ENCODE measurements at regions not wholly inside any gene's neighbourhood (a gene's known extent, or its start where the extent isn't known, plus 50 kb on each side); places are given as distances from the start of the nearest gene placed in this dataset.
"Not testable (repeated sequence)": the region's sequence is repeated elsewhere in the genome, so short reads cannot be mapped to it uniquely, and the experiment has no call there.

GRCh38 chr6:92270365-92270764, 1149.0 kb downstream of the EPHA7 start:
- ChIA-PET POLR2A (no interaction called here), CTCF (no interaction called here)
- no peak overlapping the region for H3K27ac ChIP-seq (ENCODE audit: insufficient read depth in 1 of 2, low read depth in 1 of 2, low read length in 2 of 2, poor library complexity in 1 of 2, severe bottlenecking in 2 of 2)
- no peaks in the 10 kb centered on the region for H3K27me3 ChIP-seq (replicated peaks in 2 of 5; ENCODE audit: control insufficient read depth in 4 of 5, insufficient read depth in 5 of 5, low read length in 4 of 5)
- no peaks in the 10 kb centered on the region for H3K4me1 ChIP-seq (ENCODE audit: control extremely low read depth in 1 of 4, control insufficient read depth in 4 of 4, insufficient read depth in 4 of 4, low read length in 3 of 4)
- no peaks in the 10 kb centered on the region for H3K9me3 ChIP-seq (ENCODE audit: control extremely low read depth in 1 of 5, control insufficient read depth in 4 of 5, insufficient read depth in 2 of 5, low read depth in 1 of 5, low read length in 4 of 5)
- no peaks in the 10 kb centered on the region for H3K36me3 ChIP-seq (ENCODE audit: control insufficient read depth in 4 of 4, insufficient read depth in 4 of 4, low read length in 3 of 4)
- H3K4me3 ChIP-seq (ENCODE audit: control insufficient read depth in 1 of 7, extremely low read depth in 1 of 7, insufficient read depth in 4 of 7, low read depth in 2 of 7, low read length in 6 of 7) = no peak overlapping the region
- no peak for DNase-seq
- WGBS (ENCODE audit: insufficient coverage) = 100% methylated on average over 5 of the region's 6 CpGs

- Histone ChIP-seq H3K27me3 (replicated peaks in 2 of 5; ENCODE audit: control insufficient read depth in 4 of 5, insufficient read depth in 5 of 5, low read length in 4 of 5) (no peaks in the 10 kb centered on the region), H3K4me1 (ENCODE audit: control extremely low read depth in 1 of 4, control insufficient read depth in 4 of 4, insufficient read depth in 4 of 4, low read length in 3 of 4) (no peaks in the 10 kb centered on the region), H3K27ac (ENCODE audit: insufficient read depth in 1 of 2, low read depth in 1 of 2, low read length in 2 of 2, poor library complexity in 1 of 2, severe bottlenecking in 2 of 2) (no peak overlapping the region), H3K9me3 (ENCODE audit: control extremely low read depth in 1 of 5, control insufficient read depth in 4 of 5, insufficient read depth in 2 of 5, low read depth in 1 of 5, low read length in 4 of 5) (no peaks in the 10 kb centered on the region), H3K4me3 (ENCODE audit: control insufficient read depth in 1 of 7, extremely low read depth in 1 of 7, insufficient read depth in 4 of 7, low read depth in 2 of 7, low read length in 6 of 7) (no peak overlapping the region), H3K36me3 (ENCODE audit: control insufficient read depth in 4 of 4, insufficient read depth in 4 of 4, low read length in 3 of 4) (no peaks in the 10 kb centered on the region)
- ChIA-PET POLR2A (no interaction called here), CTCF (no interaction called here)
- no CpG with 5 or more reads among the region's 1 CpG for WGBS (ENCODE audit: insufficient coverage)
- DNase-seq = no peak
Measured at GRCh38 chr6:92267335-92267734, 1152.0 kb downstream of the EPHA7 start.

- Histone ChIP-seq H3K27ac (ENCODE audit: insufficient read depth in 1 of 2, low read depth in 1 of 2, low read length in 2 of 2, poor library complexity in 1 of 2, severe bottlenecking in 2 of 2) (no peak overlapping the region), H3K9me3 (ENCODE audit: control extremely low read depth in 1 of 5, control insufficient read depth in 4 of 5, insufficient read depth in 2 of 5, low read depth in 1 of 5, low read length in 4 of 5) (no peaks in the 10 kb centered on the region), H3K36me3 (ENCODE audit: control insufficient read depth in 4 of 4, insufficient read depth in 4 of 4, low read length in 3 of 4) (no peaks in the 10 kb centered on the region), H3K4me1 (ENCODE audit: control extremely low read depth in 1 of 4, control insufficient read depth in 4 of 4, insufficient read depth in 4 of 4, low read length in 3 of 4) (no peaks in the 10 kb centered on the region), H3K4me3 (ENCODE audit: control insufficient read depth in 1 of 7, extremely low read depth in 1 of 7, insufficient read depth in 4 of 7, low read depth in 2 of 7, low read length in 6 of 7) (no peak overlapping the region), H3K27me3 (replicated peaks in 2 of 5; ENCODE audit: control insufficient read depth in 4 of 5, insufficient read depth in 5 of 5, low read length in 4 of 5) (no peaks in the 10 kb centered on the region)
- CTCF ChIA-PET = no interaction called here
- POLR2A ChIA-PET = no interaction called here
- DNase-seq = no peak
- WGBS (ENCODE audit: insufficient coverage) = 72% methylated on average over 6 of the region's 6 CpGs
Measured at GRCh38 chr6:92263864-92264263, 1155.5 kb downstream of the EPHA7 start.

- DNase-seq = no peak
- Histone ChIP-seq H3K4me3 (ENCODE audit: control insufficient read depth in 1 of 7, extremely low read depth in 1 of 7, insufficient read depth in 4 of 7, low read depth in 2 of 7, low read length in 6 of 7) (no peak overlapping the region), H3K27ac (ENCODE audit: insufficient read depth in 1 of 2, low read depth in 1 of 2, low read length in 2 of 2, poor library complexity in 1 of 2, severe bottlenecking in 2 of 2) (no peak overlapping the region), H3K4me1 (ENCODE audit: control extremely low read depth in 1 of 4, control insufficient read depth in 4 of 4, insufficient read depth in 4 of 4, low read length in 3 of 4) (no peaks in the 10 kb centered on the region), H3K9me3 (ENCODE audit: control extremely low read depth in 1 of 5, control insufficient read depth in 4 of 5, insufficient read depth in 2 of 5, low read depth in 1 of 5, low read length in 4 of 5) (no peaks in the 10 kb centered on the region), H3K36me3 (ENCODE audit: control insufficient read depth in 4 of 4, insufficient read depth in 4 of 4, low read length in 3 of 4) (no peaks in the 10 kb centered on the region), H3K27me3 (replicated peaks in 2 of 5; ENCODE audit: control insufficient read depth in 4 of 5, insufficient read depth in 5 of 5, low read length in 4 of 5) (no peaks in the 10 kb centered on the region)
- POLR2A ChIA-PET = no interaction called here
- CTCF ChIA-PET = no interaction called here
- no CpG with 5 or more reads among the region's 2 CpGs for WGBS (ENCODE audit: insufficient coverage)
Measured at GRCh38 chr6:92259171-92259570, 1160.2 kb downstream of the EPHA7 start.

- POLR2A ChIA-PET = no interaction called here
- H3K9me3 ChIP-seq (ENCODE audit: control extremely low read depth in 1 of 5, control insufficient read depth in 4 of 5, insufficient read depth in 2 of 5, low read depth in 1 of 5, low read length in 4 of 5) = no peaks in the 10 kb centered on the region
- H3K27me3 ChIP-seq (replicated peaks in 2 of 5; ENCODE audit: control insufficient read depth in 4 of 5, insufficient read depth in 5 of 5, low read length in 4 of 5) = no peaks in the 10 kb centered on the region
- CTCF ChIA-PET = no interaction called here
- no peak overlapping the region for H3K27ac ChIP-seq (ENCODE audit: insufficient read depth in 1 of 2, low read depth in 1 of 2, low read length in 2 of 2, poor library complexity in 1 of 2, severe bottlenecking in 2 of 2)
- no CpG with 5 or more reads among the region's 3 CpGs for WGBS (ENCODE audit: insufficient coverage)
- no peaks in the 10 kb centered on the region for H3K36me3 ChIP-seq (ENCODE audit: control insufficient read depth in 4 of 4, insufficient read depth in 4 of 4, low read length in 3 of 4)
- no peak for DNase-seq
- no peaks in the 10 kb centered on the region for H3K4me1 ChIP-seq (ENCODE audit: control extremely low read depth in 1 of 4, control insufficient read depth in 4 of 4, insufficient read depth in 4 of 4, low read length in 3 of 4)
- no peak overlapping the region for H3K4me3 ChIP-seq (ENCODE audit: control insufficient read depth in 1 of 7, extremely low read depth in 1 of 7, insufficient read depth in 4 of 7, low read depth in 2 of 7, low read length in 6 of 7)
Measured at GRCh38 chr6:92243315-92243714, 1176.0 kb downstream of the EPHA7 start.

DNA sequence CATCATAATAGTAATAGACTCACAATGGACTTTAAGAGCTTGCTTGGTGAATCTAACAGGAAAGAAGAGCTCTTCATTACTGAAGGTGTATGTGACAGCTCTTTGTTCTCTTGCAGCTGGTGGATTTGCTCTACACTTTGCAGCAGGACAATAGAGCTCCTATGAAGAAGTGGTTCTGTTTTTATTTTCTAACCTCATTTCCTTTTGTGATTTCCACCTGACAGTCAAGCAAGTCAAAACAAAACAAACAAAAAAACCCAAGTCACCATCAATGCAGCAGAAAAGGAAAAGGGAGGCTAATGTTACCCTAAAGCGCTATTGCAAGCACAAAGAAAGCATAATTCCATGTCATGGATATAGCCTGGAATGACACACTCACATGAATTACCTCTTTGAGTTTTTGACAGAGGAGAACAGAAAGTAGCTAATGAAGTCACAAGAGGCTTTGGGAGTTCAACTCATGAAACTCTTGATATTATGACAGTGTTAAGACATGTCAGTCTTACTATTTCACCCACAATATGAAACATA, 1188.1 kb downstream of the EPHA7 start:
- Histone ChIP-seq H3K9me3 (ENCODE audit: control extremely low read depth in 1 of 5, control insufficient read depth in 4 of 5, insufficient read depth in 2 of 5, low read depth in 1 of 5, low read length in 4 of 5) (no peaks in the 10 kb centered on the region), H3K36me3 (ENCODE audit: control insufficient read depth in 4 of 4, insufficient read depth in 4 of 4, low read length in 3 of 4) (no peaks in the 10 kb centered on the region), H3K27ac (ENCODE audit: insufficient read depth in 1 of 2, low read depth in 1 of 2, low read length in 2 of 2, poor library complexity in 1 of 2, severe bottlenecking in 2 of 2) (no peak overlapping the region), H3K4me1 (ENCODE audit: control extremely low read depth in 1 of 4, control insufficient read depth in 4 of 4, insufficient read depth in 4 of 4, low read length in 3 of 4) (no peaks in the 10 kb centered on the region), H3K4me3 (ENCODE audit: control insufficient read depth in 1 of 7, extremely low read depth in 1 of 7, insufficient read depth in 4 of 7, low read depth in 2 of 7, low read length in 6 of 7) (no peak overlapping the region), H3K27me3 (replicated peaks in 2 of 5; ENCODE audit: control insufficient read depth in 4 of 5, insufficient read depth in 5 of 5, low read length in 4 of 5) (no peaks in the 10 kb centered on the region)
- DNase-seq = no peak
- CTCF ChIA-PET = no interaction called here
- POLR2A ChIA-PET = no interaction called here
- WGBS (ENCODE audit: insufficient coverage) = no CpG with 5 or more reads among the region's 1 CpG

GRCh38 chr6:92219987-92220386, 1199.4 kb downstream of the EPHA7 start:
- CTCF ChIA-PET; H3K9me3 ChIP-seq (ENCODE audit: control extremely low read depth in 1 of 5, control insufficient read depth in 4 of 5, insufficient read depth in 2 of 5, low read depth in 1 of 5, low read length in 4 of 5); H3K27me3 ChIP-seq (replicated peaks in 2 of 5; ENCODE audit: control insufficient read depth in 4 of 5, insufficient read depth in 5 of 5, low read length in 4 of 5); DNase-seq; H3K4me1 ChIP-seq (ENCODE audit: control extremely low read depth in 1 of 4, control insufficient read depth in 4 of 4, insufficient read depth in 4 of 4, low read length in 3 of 4); H3K27ac ChIP-seq (ENCODE audit: insufficient read depth in 1 of 2, low read depth in 1 of 2, low read length in 2 of 2, poor library complexity in 1 of 2, severe bottlenecking in 2 of 2); POLR2A ChIA-PET; H3K4me3 ChIP-seq (ENCODE audit: control insufficient read depth in 1 of 7, extremely low read depth in 1 of 7, insufficient read depth in 4 of 7, low read depth in 2 of 7, low read length in 6 of 7); H3K36me3 ChIP-seq (ENCODE audit: control insufficient read depth in 4 of 4, insufficient read depth in 4 of 4, low read length in 3 of 4): not testable (repeated sequence)
- WGBS (ENCODE audit: insufficient coverage) = no CpG with 5 or more reads among the region's 4 CpGs

All from common myeloid progenitor, CD34-positive (primary cell).